ENCODE measurements at regions not wholly inside any gene's neighbourhood (a gene's known extent, or its start where the extent isn't known, plus 50 kb on each side); places are given as distances from the start of the nearest gene placed in this dataset.

GRCh38 chr4:147174591-147174990, 228.9 kb upstream of the TTC29 start:
- H3K9me3 ChIP-seq = no peaks in the 10 kb centered on the region
- H3K27me3 ChIP-seq = no peaks in the 10 kb centered on the region
- TF ChIP-seq, protein P1, sequence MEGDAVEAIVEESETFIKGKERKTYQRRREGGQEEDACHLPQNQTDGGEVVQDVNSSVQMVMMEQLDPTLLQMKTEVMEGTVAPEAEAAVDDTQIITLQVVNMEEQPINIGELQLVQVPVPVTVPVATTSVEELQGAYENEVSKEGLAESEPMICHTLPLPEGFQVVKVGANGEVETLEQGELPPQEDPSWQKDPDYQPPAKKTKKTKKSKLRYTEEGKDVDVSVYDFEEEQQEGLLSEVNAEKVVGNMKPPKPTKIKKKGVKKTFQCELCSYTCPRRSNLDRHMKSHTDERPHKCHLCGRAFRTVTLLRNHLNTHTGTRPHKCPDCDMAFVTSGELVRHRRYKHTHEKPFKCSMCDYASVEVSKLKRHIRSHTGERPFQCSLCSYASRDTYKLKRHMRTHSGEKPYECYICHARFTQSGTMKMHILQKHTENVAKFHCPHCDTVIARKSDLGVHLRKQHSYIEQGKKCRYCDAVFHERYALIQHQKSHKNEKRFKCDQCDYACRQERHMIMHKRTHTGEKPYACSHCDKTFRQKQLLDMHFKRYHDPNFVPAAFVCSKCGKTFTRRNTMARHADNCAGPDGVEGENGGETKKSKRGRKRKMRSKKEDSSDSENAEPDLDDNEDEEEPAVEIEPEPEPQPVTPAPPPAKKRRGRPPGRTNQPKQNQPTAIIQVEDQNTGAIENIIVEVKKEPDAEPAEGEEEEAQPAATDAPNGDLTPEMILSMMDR (IDR thresholded peaks at IDR 0.05) = no peak
- no peak for TF ChIP-seq POLR2A (IDR thresholded peaks at IDR 0.05)
- intact Hi-C loops (cut with DNase I) = no loop called here
- no peak overlapping the region for H3K4me3 ChIP-seq
- no peaks in the 10 kb centered on the region for H3K36me3 ChIP-seq
- DNase-seq = no peak
- H3K4me1 ChIP-seq = no peaks in the 10 kb centered on the region
- H3K27ac ChIP-seq = no peak overlapping the region
- WGBS, 2 donors = 55 to 59% methylated on average over 1 of the region's 1 CpG

DNA sequence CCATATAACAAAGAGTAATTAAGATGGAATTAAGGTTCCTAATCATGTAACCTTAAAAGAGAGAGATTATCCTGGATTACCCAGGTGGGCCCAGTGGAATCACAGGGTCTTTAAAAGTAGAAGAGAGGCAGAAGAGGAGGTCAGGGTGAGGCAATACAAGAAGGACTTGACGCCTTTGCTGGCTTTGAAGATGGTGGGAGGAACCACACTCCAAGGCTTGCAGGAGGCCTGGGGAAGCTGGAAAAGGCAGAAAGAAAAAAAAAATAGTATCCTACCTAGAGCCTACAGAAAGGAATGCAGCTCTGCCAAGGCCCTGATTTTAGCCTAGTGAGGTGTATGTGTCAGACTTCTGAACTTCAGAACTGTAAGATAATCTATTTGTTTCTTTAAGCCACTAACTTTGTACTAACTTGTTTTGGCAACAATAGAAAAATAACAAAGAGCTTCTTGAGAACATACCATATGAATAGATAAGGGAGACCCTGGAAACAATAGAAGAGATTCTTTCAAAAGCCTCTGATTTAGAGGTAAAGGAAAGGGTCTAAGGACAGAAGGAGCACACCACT, 229.9 kb upstream of the TTC29 start:
- no peak for TF ChIP-seq POLR2A (IDR thresholded peaks at IDR 0.05)
- TF ChIP-seq, protein P1 (IDR thresholded peaks at IDR 0.05) = no peak
- H3K9me3 ChIP-seq = no peaks in the 10 kb centered on the region
- no peaks in the 10 kb centered on the region for H3K36me3 ChIP-seq
- no peaks in the 10 kb centered on the region for H3K27me3 ChIP-seq
- DNase-seq = no peak
- no peak overlapping the region for H3K27ac ChIP-seq
- H3K4me3 ChIP-seq = no peak overlapping the region
- WGBS, 2 donors = 82 to 92% methylated on average over 1 of the region's 1 CpG
- H3K4me1 ChIP-seq = no peaks in the 10 kb centered on the region
- intact Hi-C loops (cut with DNase I) = no loop called here

DNA sequence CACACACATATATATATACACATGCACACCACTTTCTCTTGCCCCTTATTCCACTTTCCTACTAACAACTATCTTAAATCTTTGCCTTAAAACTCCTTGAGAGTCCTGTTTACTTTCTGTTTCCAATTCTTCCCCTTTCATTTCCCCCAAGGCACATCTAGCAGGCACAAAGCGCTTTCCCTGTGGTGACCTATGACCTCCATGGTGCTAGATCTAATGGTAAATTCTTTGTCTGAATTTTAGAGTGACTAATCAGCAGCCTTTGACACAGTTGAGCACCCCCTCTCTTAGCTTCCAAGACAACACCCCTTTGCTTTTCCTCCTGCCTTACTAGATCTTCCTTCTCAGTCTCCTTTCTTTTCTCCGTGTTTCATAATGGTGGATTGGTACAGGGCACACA, 236.4 kb upstream of the TTC29 start:
- Histone ChIP-seq H3K4me3 (no peak overlapping the region), H3K27ac (no peak overlapping the region), H3K27me3 (no peaks in the 10 kb centered on the region), H3K36me3 (no peaks in the 10 kb centered on the region), H3K4me1 (no peaks in the 10 kb centered on the region), H3K9me3 (no peaks in the 10 kb centered on the region)
- TF ChIP-seq, protein P1 (IDR thresholded peaks at IDR 0.05) = no peak
- TF ChIP-seq POLR2A (IDR thresholded peaks at IDR 0.05) = no peak
- 84 to 89% methylated on average over 2 of the region's 2 CpGs for WGBS, 2 donors
- DNase-seq = no peak
- intact Hi-C loops (cut with DNase I) = no loop called here

- H3K4me3 ChIP-seq = no peak overlapping the region
- H3K36me3 ChIP-seq = no peaks in the 10 kb centered on the region
- peaks cover 0 to 3% (median 0%) of the 10 kb centered on the region in 3 donors for H3K9me3 ChIP-seq
- intact Hi-C loops (cut with DNase I) = no loop called here
- DNase-seq = no peak
- H3K27ac ChIP-seq = no peak overlapping the region
- H3K27me3 ChIP-seq = no peaks in the 10 kb centered on the region
- TF ChIP-seq, protein P1 (IDR thresholded peaks at IDR 0.05) = no peak
- no peak for TF ChIP-seq POLR2A (IDR thresholded peaks at IDR 0.05)
- H3K4me1 ChIP-seq = no peaks in the 10 kb centered on the region
Observed at GRCh38 chr4:147192679-147193078, 247.0 kb upstream of the TTC29 start.

- DNase-seq = no peak
- H3K27ac ChIP-seq = no peak overlapping the region
- H3K27me3 ChIP-seq = no peaks in the 10 kb centered on the region
- no peaks in the 10 kb centered on the region for H3K9me3 ChIP-seq
- intact Hi-C loops (cut with DNase I) = no loop called here
- H3K36me3 ChIP-seq = no peaks in the 10 kb centered on the region
- no peaks in the 10 kb centered on the region for H3K4me1 ChIP-seq
- TF ChIP-seq POLR2A (IDR thresholded peaks at IDR 0.05) = no peak
- TF ChIP-seq, protein P1 (IDR thresholded peaks at IDR 0.05) = no peak
- no peak overlapping the region for H3K4me3 ChIP-seq
- WGBS, 2 donors = 46 to 47% methylated on average over 3 of the region's 3 CpGs
Observed at GRCh38 chr4:147194114-147194513, 248.4 kb upstream of the TTC29 start.
